ENCODE measurements at regions not wholly inside any gene's neighbourhood (a gene's known extent, or its start where the extent isn't known, plus 50 kb on each side); places are given as distances from the start of the nearest gene placed in this dataset.

DNA sequence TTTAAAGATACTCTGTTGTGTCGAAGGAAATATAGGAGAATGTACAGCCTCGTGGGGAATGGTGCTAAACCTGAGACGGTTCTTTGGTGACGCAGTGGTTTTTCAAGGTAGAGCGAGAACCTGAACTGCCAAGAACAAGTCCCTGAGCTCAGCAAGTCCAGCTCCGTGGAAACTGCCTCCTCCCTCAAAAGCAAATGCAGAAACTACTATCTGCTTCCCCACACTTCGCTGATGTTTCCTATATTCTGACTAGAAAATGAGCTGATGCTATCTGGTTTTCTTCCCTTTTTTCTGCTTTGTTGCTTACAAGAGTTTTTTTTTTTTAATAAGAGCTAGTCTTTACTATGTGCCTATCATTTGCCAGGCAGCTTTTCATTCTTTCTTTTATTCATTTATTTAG is 85.3 kb upstream of the LY86 start:
- no peaks in the 10 kb centered on the region for H3K27me3 ChIP-seq (ENCODE audit: control insufficient read depth in 2 of 2, insufficient read depth in 2 of 2, low read length in 2 of 2)
- H3K36me3 ChIP-seq (replicated peaks in 1 of 2; ENCODE audit: control insufficient read depth in 1 of 2, insufficient read depth in 2 of 2, low read length in 2 of 2) = no peaks in the 10 kb centered on the region
- no peak overlapping the region for H3K4me3 ChIP-seq (replicated peaks in 1 of 3; ENCODE audit: low read depth in 2 of 3, low read length in 3 of 3)
- Mint-ChIP-seq H3K4me3 (peak overlapping the region in 1 of 2 donors; percentile 60), H3K9me3 (peaks cover 0 to 2% (median 0%) of the 10 kb centered on the region in 7 donors), H3K36me3 (no peaks in the 10 kb centered on the region), H3K27me3 (ENCODE audit: low read depth in 3 of 3) (peaks cover 0 to 2% (median 0%) of the 10 kb centered on the region in 3 donors), H3K4me1 (peaks cover 17% of the 10 kb centered on the region), H3K27ac (no peak overlapping the region)
- H3K79me2 ChIP-seq (ENCODE audit: insufficient read depth, low read length) = no peaks in the 10 kb centered on the region
- no peak for DNase-seq
- TF ChIP-seq, protein P1, sequence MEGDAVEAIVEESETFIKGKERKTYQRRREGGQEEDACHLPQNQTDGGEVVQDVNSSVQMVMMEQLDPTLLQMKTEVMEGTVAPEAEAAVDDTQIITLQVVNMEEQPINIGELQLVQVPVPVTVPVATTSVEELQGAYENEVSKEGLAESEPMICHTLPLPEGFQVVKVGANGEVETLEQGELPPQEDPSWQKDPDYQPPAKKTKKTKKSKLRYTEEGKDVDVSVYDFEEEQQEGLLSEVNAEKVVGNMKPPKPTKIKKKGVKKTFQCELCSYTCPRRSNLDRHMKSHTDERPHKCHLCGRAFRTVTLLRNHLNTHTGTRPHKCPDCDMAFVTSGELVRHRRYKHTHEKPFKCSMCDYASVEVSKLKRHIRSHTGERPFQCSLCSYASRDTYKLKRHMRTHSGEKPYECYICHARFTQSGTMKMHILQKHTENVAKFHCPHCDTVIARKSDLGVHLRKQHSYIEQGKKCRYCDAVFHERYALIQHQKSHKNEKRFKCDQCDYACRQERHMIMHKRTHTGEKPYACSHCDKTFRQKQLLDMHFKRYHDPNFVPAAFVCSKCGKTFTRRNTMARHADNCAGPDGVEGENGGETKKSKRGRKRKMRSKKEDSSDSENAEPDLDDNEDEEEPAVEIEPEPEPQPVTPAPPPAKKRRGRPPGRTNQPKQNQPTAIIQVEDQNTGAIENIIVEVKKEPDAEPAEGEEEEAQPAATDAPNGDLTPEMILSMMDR (IDR thresholded peaks at IDR 0.05) = no peak
- no peak overlapping the region for H3K9ac ChIP-seq (ENCODE audit: insufficient read depth, low read length, poor library complexity, severe bottlenecking)
- 16% methylated on average over 4 of the region's 7 CpGs for WGBS (ENCODE audit: insufficient coverage)
- H3K4me2 ChIP-seq (replicated peaks; ENCODE audit: extremely low read depth, low read length, poor library complexity, severe bottlenecking) = no peak overlapping the region
- H2AFZ ChIP-seq (ENCODE audit: insufficient read depth, low read depth, low read length, poor library complexity, severe bottlenecking) = no peak overlapping the region
- H3K27ac ChIP-seq (ENCODE audit: low read depth in 1 of 2, low read length in 2 of 2) = no peak overlapping the region
- H3K9me3 ChIP-seq (replicated peaks in 1 of 2; ENCODE audit: control insufficient read depth in 1 of 2, insufficient read depth in 1 of 2, low read length in 2 of 2) = no peaks in the 10 kb centered on the region
- H4K20me1 ChIP-seq (ENCODE audit: insufficient read depth, low read length) = no peaks in the 10 kb centered on the region
- H3K4me1 ChIP-seq (ENCODE audit: control insufficient read depth in 1 of 2, insufficient read depth in 2 of 2, low read length in 2 of 2) = peaks cover 7 to 10% of the 10 kb centered on the region in 2 donors
- intact Hi-C loops (cut with micrococcal nuclease) = no loop called here

DNA sequence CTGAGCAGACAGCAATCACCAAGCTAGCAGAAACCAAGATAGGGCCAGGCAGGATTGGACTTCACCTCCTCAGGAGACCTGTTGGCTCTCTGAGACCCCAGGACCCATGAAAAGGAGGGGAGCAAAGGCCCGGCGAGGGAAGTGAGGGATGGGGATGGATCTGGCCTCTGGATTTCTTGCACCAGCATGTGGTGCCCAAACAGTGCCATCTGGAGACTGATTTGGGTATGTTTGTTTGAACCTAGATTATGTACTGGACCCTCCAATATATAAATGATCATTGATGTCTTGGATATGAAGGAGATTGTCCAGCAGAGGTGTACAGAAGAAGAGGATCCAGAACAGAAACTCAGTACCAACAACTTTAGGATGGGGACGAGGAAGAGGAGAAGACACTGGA is 83.4 kb upstream of the LY86 start:
- Mint-ChIP-seq H3K27ac (no peak overlapping the region), H3K9me3 (peaks cover 0 to 4% (median 0%) of the 10 kb centered on the region in 7 donors), H3K4me3 (no peak overlapping the region), H3K36me3 (no peaks in the 10 kb centered on the region), H3K27me3 (ENCODE audit: low read depth in 3 of 3) (peaks cover 0 to 2% (median 0%) of the 10 kb centered on the region in 3 donors), H3K4me1 (peaks cover 28% of the 10 kb centered on the region)
- no peak overlapping the region for H3K4me2 ChIP-seq (replicated peaks; ENCODE audit: extremely low read depth, low read length, poor library complexity, severe bottlenecking)
- H3K27me3 ChIP-seq (ENCODE audit: control insufficient read depth in 2 of 2, insufficient read depth in 2 of 2, low read length in 2 of 2) = no peaks in the 10 kb centered on the region
- H3K9ac ChIP-seq (ENCODE audit: insufficient read depth, low read length, poor library complexity, severe bottlenecking) = no peak overlapping the region
- no peak overlapping the region for H3K27ac ChIP-seq (ENCODE audit: low read depth in 1 of 2, low read length in 2 of 2)
- WGBS (ENCODE audit: insufficient coverage) = no CpG with 5 or more reads among the region's 3 CpGs
- H3K36me3 ChIP-seq (replicated peaks in 1 of 2; ENCODE audit: control insufficient read depth in 1 of 2, insufficient read depth in 2 of 2, low read length in 2 of 2) = no peaks in the 10 kb centered on the region
- intact Hi-C loops (cut with micrococcal nuclease) = no loop called here
- H3K79me2 ChIP-seq (ENCODE audit: insufficient read depth, low read length) = no peaks in the 10 kb centered on the region
- no peaks in the 10 kb centered on the region for H4K20me1 ChIP-seq (ENCODE audit: insufficient read depth, low read length)
- no peak for DNase-seq
- H2AFZ ChIP-seq (ENCODE audit: insufficient read depth, low read depth, low read length, poor library complexity, severe bottlenecking) = no peak overlapping the region
- TF ChIP-seq, protein P1 (IDR thresholded peaks at IDR 0.05) = no peak
- H3K9me3 ChIP-seq (replicated peaks in 1 of 2; ENCODE audit: control insufficient read depth in 1 of 2, insufficient read depth in 1 of 2, low read length in 2 of 2) = no peaks in the 10 kb centered on the region
- peaks cover 16 to 25% of the 10 kb centered on the region in 2 donors for H3K4me1 ChIP-seq (ENCODE audit: control insufficient read depth in 1 of 2, insufficient read depth in 2 of 2, low read length in 2 of 2)
- H3K4me3 ChIP-seq (replicated peaks in 1 of 3; ENCODE audit: low read depth in 2 of 3, low read length in 3 of 3) = no peak overlapping the region

Measured in CD14-positive monocyte (primary cell).